GM19455 (cell line): ENCODE measurements at regions not wholly inside any gene's neighbourhood (a gene's known extent, or its start where the extent isn't known, plus 50 kb on each side); places are given as distances from the start of the nearest gene placed in this dataset.

ENCODE experiments used
- ATAC-seq: cut with Tn5 transposase; IDR thresholded peaks from one replicate; pipeline ENCODE4 v1.9.1; 2021; ENCODE audit not compliant: unreplicated experiment

- no peak for ATAC-seq
Observed at GRCh38 chr11:129590030-129590752, 214.5 kb downstream of the BARX2 start.

GRCh38 chr11:129590753-129591475 lies 215.3 kb downstream of the BARX2 start:
- no peak for ATAC-seq

- no peak for ATAC-seq
Observed at GRCh38 chr11:129591527-129591926, 215.9 kb downstream of the BARX2 start.

- ATAC-seq, result no peak
Observed at GRCh38 chr11:129592191-129592590, 216.5 kb downstream of the BARX2 start.

GRCh38 chr11:129593098-129593497 lies 217.4 kb downstream of the BARX2 start:
- no peak for ATAC-seq

- ATAC-seq, result no peak
Observed at GRCh38 chr11:129595038-129595962, 219.7 kb downstream of the BARX2 start.

GRCh38 chr11:129596351-129596750 lies 219.3 kb upstream of the TMEM45B start:
- no peak for ATAC-seq

DNA sequence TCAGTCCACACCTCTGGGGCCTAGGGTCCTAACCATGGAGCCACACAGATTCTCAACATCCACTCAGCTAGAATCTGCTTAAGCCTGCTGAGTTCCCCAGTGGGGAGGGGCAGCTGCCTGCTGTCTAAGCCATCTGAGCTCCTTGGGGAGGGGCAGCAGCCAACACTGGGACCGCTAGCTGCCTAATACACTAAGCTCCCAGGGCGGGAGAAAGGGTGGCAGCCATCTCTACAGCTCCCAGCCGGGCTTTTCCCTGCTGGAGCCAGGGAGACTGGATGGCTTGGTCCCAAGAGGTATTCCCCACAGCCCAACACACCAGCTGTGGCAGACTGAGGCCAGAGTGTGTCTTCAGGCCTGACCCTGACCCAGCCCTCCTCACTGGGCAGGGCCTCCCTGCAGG lies 217.3 kb upstream of the TMEM45B start:
- no peak for ATAC-seq

GRCh38 chr11:129605815-129606214 lies 209.8 kb upstream of the TMEM45B start:
- ATAC-seq, result no peak

DNA sequence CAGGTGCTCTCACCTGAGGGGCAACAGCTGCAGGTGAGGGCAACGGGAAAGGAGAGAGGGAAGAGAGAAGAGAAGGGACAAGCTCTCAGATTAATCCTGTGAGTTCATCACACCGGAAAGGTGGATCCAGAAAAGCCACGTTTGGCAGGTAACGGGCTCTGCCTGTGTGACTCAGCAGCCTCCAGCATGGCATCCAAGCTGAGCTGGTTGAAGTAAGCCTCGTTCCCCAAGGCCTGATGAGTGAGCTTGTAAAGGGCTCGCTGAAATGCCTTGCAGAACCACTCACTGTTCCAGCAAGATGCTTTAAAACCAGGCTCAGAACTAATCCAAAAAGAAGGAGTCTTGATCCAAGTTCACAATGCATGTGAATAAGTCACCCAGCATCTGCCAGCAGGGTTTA lies 206.9 kb upstream of the TMEM45B start:
- no peak for ATAC-seq

DNA sequence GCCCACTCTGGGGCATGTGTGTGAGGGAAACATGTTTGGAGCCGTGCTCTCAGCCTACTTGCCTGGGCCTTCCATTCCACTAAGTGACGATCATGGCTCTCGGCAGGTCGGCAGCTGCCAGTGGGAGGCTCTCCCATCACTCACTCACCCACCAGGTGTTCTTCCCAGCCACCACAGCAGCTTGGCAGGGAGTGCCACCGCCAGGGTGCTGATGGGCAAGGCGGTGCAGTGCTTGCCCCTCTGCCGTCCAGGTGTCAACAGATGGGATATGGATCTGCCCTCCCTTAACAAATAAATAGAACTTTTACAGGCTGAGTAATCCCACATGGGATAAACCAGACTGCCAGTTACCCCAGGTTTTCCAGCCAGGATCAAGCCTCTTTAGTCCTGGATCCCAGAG lies 205.5 kb upstream of the TMEM45B start:
- ATAC-seq, result no peak

GRCh38 chr11:129610545-129610944 lies 205.1 kb upstream of the TMEM45B start:
- ATAC-seq, result no peak

GRCh38 chr11:129611661-129612446 lies 203.8 kb upstream of the TMEM45B start:
- no peak for ATAC-seq

GRCh38 chr11:129612447-129612961 lies 203.1 kb upstream of the TMEM45B start:
- ATAC-seq, result no peak

- no peak for ATAC-seq
Observed at GRCh38 chr11:129613071-129613470, 202.6 kb upstream of the TMEM45B start.

DNA sequence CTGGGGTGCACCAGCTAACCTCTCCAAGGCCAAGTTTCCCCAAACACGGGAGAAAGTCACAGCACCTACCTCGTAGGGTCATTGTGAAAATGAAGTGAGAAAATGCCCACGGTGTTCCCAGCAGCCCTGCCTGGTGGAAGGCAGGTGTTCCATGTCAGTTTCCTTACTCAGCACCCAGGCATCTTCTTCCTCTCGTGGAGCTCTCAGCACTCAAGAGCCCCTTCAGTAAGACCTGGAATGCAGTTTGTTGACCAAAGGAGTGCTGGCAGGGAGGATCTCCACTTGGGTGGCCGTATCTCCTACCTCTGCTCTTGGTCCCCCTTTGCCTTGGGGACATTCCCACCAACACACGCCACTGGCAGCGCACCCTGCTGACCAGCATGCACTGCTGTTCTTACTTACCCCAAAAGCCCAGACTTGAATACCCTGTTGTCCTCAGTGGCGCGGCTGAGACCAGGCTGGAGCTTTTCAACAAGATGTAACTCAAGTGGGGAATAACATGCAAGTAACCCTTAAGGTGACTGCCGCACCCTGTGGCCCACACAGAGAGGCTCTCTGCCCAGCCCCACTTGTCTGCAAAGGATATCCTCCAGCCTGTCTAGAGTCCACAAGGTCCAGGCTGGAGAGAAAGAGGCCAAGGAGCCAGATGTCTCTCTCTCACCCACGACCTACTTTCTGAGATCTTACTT lies 201.2 kb upstream of the TMEM45B start:
- no peak for ATAC-seq

- ATAC-seq, result no peak
Observed at GRCh38 chr11:129618046-129618569, 197.5 kb upstream of the TMEM45B start.

GRCh38 chr11:129620237-129621104 lies 195.2 kb upstream of the TMEM45B start:
- ATAC-seq, result no peak

- ATAC-seq, result no peak
Observed at GRCh38 chr11:129625930-129626329, 189.7 kb upstream of the TMEM45B start.
